ENCODE measurements at regions not wholly inside any gene's neighbourhood (a gene's known extent, or its start where the extent isn't known, plus 50 kb on each side); places are given as distances from the start of the nearest gene placed in this dataset.

- peaks cover 1% of the 10 kb centered on the region for H3K27me3 Mint-ChIP-seq
- H3K4me1 Mint-ChIP-seq: no peaks in the 10 kb centered on the region
- H3K4me3 Mint-ChIP-seq: no peak overlapping the region
- peaks cover 26% of the 10 kb centered on the region for H3K9me3 Mint-ChIP-seq
- no peak overlapping the region for H3K27ac Mint-ChIP-seq
- H3K36me3 Mint-ChIP-seq: peaks cover 2% of the 10 kb centered on the region
Observed at GRCh38 chr19:31648347-31648746, 299.1 kb upstream of the TSHZ3 start.

- Mint-ChIP-seq H3K9me3 (no peaks in the 10 kb centered on the region), H3K4me3 (no peak overlapping the region), H3K27ac (no peak overlapping the region), H3K36me3 (no peaks in the 10 kb centered on the region), H3K4me1 (no peaks in the 10 kb centered on the region), H3K27me3 (peaks cover 1% of the 10 kb centered on the region)
Observed at GRCh38 chr19:31656507-31656906, 307.3 kb upstream of the TSHZ3 start.

GRCh38 chr19:31658993-31659896, 310.0 kb upstream of the TSHZ3 start:
- no peaks in the 10 kb centered on the region for H3K4me1 Mint-ChIP-seq
- peaks cover 1% of the 10 kb centered on the region for H3K27me3 Mint-ChIP-seq
- no peak overlapping the region for H3K4me3 Mint-ChIP-seq
- no peaks in the 10 kb centered on the region for H3K9me3 Mint-ChIP-seq
- H3K36me3 Mint-ChIP-seq: no peaks in the 10 kb centered on the region
- H3K27ac Mint-ChIP-seq: no peak overlapping the region

- Mint-ChIP-seq H3K27me3 (peaks cover 1% of the 10 kb centered on the region), H3K27ac (no peak overlapping the region), H3K4me3 (no peak overlapping the region), H3K9me3 (no peaks in the 10 kb centered on the region), H3K4me1 (no peaks in the 10 kb centered on the region), H3K36me3 (no peaks in the 10 kb centered on the region)
Observed at GRCh38 chr19:31659897-31660210, 310.6 kb upstream of the TSHZ3 start.

GRCh38 chr19:31664096-31664495, 314.9 kb upstream of the TSHZ3 start:
- no peak overlapping the region for H3K27ac Mint-ChIP-seq
- no peak overlapping the region for H3K4me3 Mint-ChIP-seq
- no peaks in the 10 kb centered on the region for H3K4me1 Mint-ChIP-seq
- no peaks in the 10 kb centered on the region for H3K9me3 Mint-ChIP-seq
- H3K36me3 Mint-ChIP-seq: no peaks in the 10 kb centered on the region
- peaks cover 1% of the 10 kb centered on the region for H3K27me3 Mint-ChIP-seq

GRCh38 chr19:31664997-31665396, 315.8 kb upstream of the TSHZ3 start:
- Mint-ChIP-seq H3K4me3 (no peak overlapping the region), H3K4me1 (no peaks in the 10 kb centered on the region), H3K27me3 (peaks cover 1% of the 10 kb centered on the region), H3K9me3 (no peaks in the 10 kb centered on the region), H3K36me3 (no peaks in the 10 kb centered on the region), H3K27ac (no peak overlapping the region)

GRCh38 chr19:31666126-31666525, 316.9 kb upstream of the TSHZ3 start:
- H3K27me3 Mint-ChIP-seq: peaks cover 1% of the 10 kb centered on the region
- no peaks in the 10 kb centered on the region for H3K4me1 Mint-ChIP-seq
- H3K9me3 Mint-ChIP-seq: no peaks in the 10 kb centered on the region
- H3K4me3 Mint-ChIP-seq: no peak overlapping the region
- no peak overlapping the region for H3K27ac Mint-ChIP-seq
- H3K36me3 Mint-ChIP-seq: no peaks in the 10 kb centered on the region

- Mint-ChIP-seq H3K4me1 (no peaks in the 10 kb centered on the region), H3K36me3 (no peaks in the 10 kb centered on the region), H3K4me3 (no peak overlapping the region), H3K27me3 (peaks cover 3% of the 10 kb centered on the region), H3K27ac (no peak overlapping the region), H3K9me3 (no peaks in the 10 kb centered on the region)
Observed at GRCh38 chr19:31667106-31667505, 317.9 kb upstream of the TSHZ3 start.

- Mint-ChIP-seq H3K4me3 (no peak overlapping the region), H3K4me1 (no peaks in the 10 kb centered on the region), H3K27me3 (peaks cover 3% of the 10 kb centered on the region), H3K9me3 (no peaks in the 10 kb centered on the region), H3K27ac (no peak overlapping the region), H3K36me3 (no peaks in the 10 kb centered on the region)
Observed at GRCh38 chr19:31668921-31669320, 319.7 kb upstream of the TSHZ3 start.

GRCh38 chr19:31670931-31671330, 321.7 kb upstream of the TSHZ3 start:
- Mint-ChIP-seq H3K27me3 (peaks cover 3% of the 10 kb centered on the region), H3K27ac (no peak overlapping the region), H3K4me3 (no peak overlapping the region), H3K36me3 (no peaks in the 10 kb centered on the region), H3K9me3 (no peaks in the 10 kb centered on the region), H3K4me1 (no peaks in the 10 kb centered on the region)

- no peaks in the 10 kb centered on the region for H3K36me3 Mint-ChIP-seq
- no peak overlapping the region for H3K27ac Mint-ChIP-seq
- peaks cover 3% of the 10 kb centered on the region for H3K27me3 Mint-ChIP-seq
- H3K4me3 Mint-ChIP-seq: no peak overlapping the region
- no peaks in the 10 kb centered on the region for H3K9me3 Mint-ChIP-seq
- no peaks in the 10 kb centered on the region for H3K4me1 Mint-ChIP-seq
Observed at GRCh38 chr19:31671411-31672035, 322.3 kb upstream of the TSHZ3 start.

GRCh38 chr19:31674503-31675192, 325.4 kb upstream of the TSHZ3 start:
- Mint-ChIP-seq H3K4me1 (no peaks in the 10 kb centered on the region), H3K27ac (no peak overlapping the region), H3K27me3 (peaks cover 5% of the 10 kb centered on the region), H3K4me3 (no peak overlapping the region), H3K9me3 (peaks cover 11% of the 10 kb centered on the region), H3K36me3 (no peaks in the 10 kb centered on the region)

GRCh38 chr19:31675193-31675913, 326.1 kb upstream of the TSHZ3 start:
- H3K9me3 Mint-ChIP-seq: peaks cover 11% of the 10 kb centered on the region
- no peaks in the 10 kb centered on the region for H3K36me3 Mint-ChIP-seq
- H3K27ac Mint-ChIP-seq: no peak overlapping the region
- no peak overlapping the region for H3K4me3 Mint-ChIP-seq
- peaks cover 5% of the 10 kb centered on the region for H3K27me3 Mint-ChIP-seq
- no peaks in the 10 kb centered on the region for H3K4me1 Mint-ChIP-seq

GRCh38 chr19:31676271-31677004, 327.2 kb upstream of the TSHZ3 start:
- no peak overlapping the region for H3K4me3 Mint-ChIP-seq
- peaks cover 5% of the 10 kb centered on the region for H3K27me3 Mint-ChIP-seq
- no peak overlapping the region for H3K27ac Mint-ChIP-seq
- H3K4me1 Mint-ChIP-seq: no peaks in the 10 kb centered on the region
- peaks cover 11% of the 10 kb centered on the region for H3K9me3 Mint-ChIP-seq
- H3K36me3 Mint-ChIP-seq: no peaks in the 10 kb centered on the region

- H3K27me3 Mint-ChIP-seq: peaks cover 2% of the 10 kb centered on the region
- H3K27ac Mint-ChIP-seq: no peak overlapping the region
- no peaks in the 10 kb centered on the region for H3K4me1 Mint-ChIP-seq
- no peak overlapping the region for H3K4me3 Mint-ChIP-seq
- H3K9me3 Mint-ChIP-seq: peaks cover 11% of the 10 kb centered on the region
- no peaks in the 10 kb centered on the region for H3K36me3 Mint-ChIP-seq
Observed at GRCh38 chr19:31678421-31678820, 329.2 kb upstream of the TSHZ3 start.
